GM20000 (cell line): ENCODE measurements at regions not wholly inside any gene's neighbourhood (a gene's known extent, or its start where the extent isn't known, plus 50 kb on each side); places are given as distances from the start of the nearest gene placed in this dataset.

Experiments
- DNase-seq: peaks from one replicate; pipeline ENCODE4 v3.0.0; 2012; ENCODE audit warnings: low spot score
- CTCF ChIP-seq: IDR thresholded peaks from 2 replicates; pipeline ENCODE4 v1.5.1; 2012; ENCODE audit warnings: mild to moderate bottlenecking, control low read depth; ENCODE audit errors: extremely low read depth, missing control alignments

GRCh38 chr21:27145134-27145798 lies 178.4 kb upstream of the ADAMTS5 start:
- no peak for TF ChIP-seq CTCF
- no peak for DNase-seq

GRCh38 chr21:27143476-27143875 lies 176.6 kb upstream of the ADAMTS5 start:
- DNase-seq = no peak
- no peak for TF ChIP-seq CTCF

GRCh38 chr21:27139526-27139925 lies 172.6 kb upstream of the ADAMTS5 start:
- DNase-seq = no peak
- no peak for TF ChIP-seq CTCF

GRCh38 chr21:27134516-27134915 lies 167.6 kb upstream of the ADAMTS5 start:
- no peak for DNase-seq
- no peak for TF ChIP-seq CTCF

GRCh38 chr21:27132266-27132665 lies 165.4 kb upstream of the ADAMTS5 start:
- DNase-seq = no peak
- no peak for TF ChIP-seq CTCF

- no peak for TF ChIP-seq CTCF
- DNase-seq = no peak
Measured at GRCh38 chr21:27130154-27130553, 163.3 kb upstream of the ADAMTS5 start.

GRCh38 chr21:27129694-27130093 lies 162.8 kb upstream of the ADAMTS5 start:
- no peak for TF ChIP-seq CTCF
- DNase-seq = no peak
